OCI-LY7 (cell line): ENCODE measurements at regions not wholly inside any gene's neighbourhood (a gene's known extent, or its start where the extent isn't known, plus 50 kb on each side); places are given as distances from the start of the nearest gene placed in this dataset.

Experiments used
- EZH2phosphoT487 ChIP-seq: fragments of 200-600 bp; sonication (generic); IDR thresholded peaks from 2 replicates; pipeline ENCODE4 v1.6.1; 2018; ENCODE audit warnings: low read depth, borderline replicate concordance, mild to moderate bottlenecking, mixed run types, antibody characterized with exemption, low read length, moderate library complexity, mixed read lengths
- TF ChIP-seq, protein P1 (sequence below): fragments of 200-600 bp; sonication (generic); conservative IDR thresholded peaks from 2 replicates; pipeline ENCODE4 v1.5.1; 2014; ENCODE audit warnings: mild to moderate bottlenecking, antibody characterized with exemption, low read length, moderate library complexity, mixed read lengths

DNA sequence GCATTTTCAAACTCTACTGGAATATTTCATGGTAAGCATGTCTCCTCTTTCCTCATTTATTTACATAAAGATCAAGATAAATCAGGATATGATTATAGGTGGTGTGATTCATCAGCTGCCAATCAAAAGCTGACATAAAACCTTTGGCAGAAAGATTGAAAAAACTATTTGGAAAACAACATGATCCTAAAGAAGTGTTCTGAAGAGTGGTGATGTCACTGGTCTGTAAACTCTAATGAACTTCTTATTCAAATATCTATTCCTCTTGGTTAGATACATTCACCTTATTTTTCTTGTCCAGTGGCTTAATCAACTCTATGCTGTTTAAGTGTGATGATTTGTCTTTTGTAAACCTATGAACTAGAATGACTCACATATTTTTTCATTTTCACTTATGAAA is 535.5 kb upstream of the CITED2 start:
- TF ChIP-seq, protein P1, sequence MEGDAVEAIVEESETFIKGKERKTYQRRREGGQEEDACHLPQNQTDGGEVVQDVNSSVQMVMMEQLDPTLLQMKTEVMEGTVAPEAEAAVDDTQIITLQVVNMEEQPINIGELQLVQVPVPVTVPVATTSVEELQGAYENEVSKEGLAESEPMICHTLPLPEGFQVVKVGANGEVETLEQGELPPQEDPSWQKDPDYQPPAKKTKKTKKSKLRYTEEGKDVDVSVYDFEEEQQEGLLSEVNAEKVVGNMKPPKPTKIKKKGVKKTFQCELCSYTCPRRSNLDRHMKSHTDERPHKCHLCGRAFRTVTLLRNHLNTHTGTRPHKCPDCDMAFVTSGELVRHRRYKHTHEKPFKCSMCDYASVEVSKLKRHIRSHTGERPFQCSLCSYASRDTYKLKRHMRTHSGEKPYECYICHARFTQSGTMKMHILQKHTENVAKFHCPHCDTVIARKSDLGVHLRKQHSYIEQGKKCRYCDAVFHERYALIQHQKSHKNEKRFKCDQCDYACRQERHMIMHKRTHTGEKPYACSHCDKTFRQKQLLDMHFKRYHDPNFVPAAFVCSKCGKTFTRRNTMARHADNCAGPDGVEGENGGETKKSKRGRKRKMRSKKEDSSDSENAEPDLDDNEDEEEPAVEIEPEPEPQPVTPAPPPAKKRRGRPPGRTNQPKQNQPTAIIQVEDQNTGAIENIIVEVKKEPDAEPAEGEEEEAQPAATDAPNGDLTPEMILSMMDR: no peak
- no peak for TF ChIP-seq EZH2phosphoT487
